ENCODE measurements at regions not wholly inside any gene's neighbourhood (a gene's known extent, or its start where the extent isn't known, plus 50 kb on each side); places are given as distances from the start of the nearest gene placed in this dataset.

- DNase-seq: no peak
These were observed 854.7 kb downstream of the AACS start for GRCh38 chr12:125919856-125920470.

GRCh38 chr12:125922330-125922729 lies 857.1 kb downstream of the AACS start:
- DNase-seq: no peak

GRCh38 chr12:125936502-125936901 lies 871.3 kb downstream of the AACS start:
- no peak for DNase-seq

- no peak for DNase-seq
These were observed 879.2 kb downstream of the AACS start for GRCh38 chr12:125944446-125944845.

- no peak for DNase-seq
These were observed 884.2 kb downstream of the AACS start for GRCh38 chr12:125949471-125949870.

- no peak for DNase-seq
These were observed 889.1 kb downstream of the AACS start for GRCh38 chr12:125954362-125954761.

GRCh38 chr12:125956186-125956585 lies 891.0 kb downstream of the AACS start:
- DNase-seq: no peak

- DNase-seq: no peak
These were observed 901.4 kb downstream of the AACS start for GRCh38 chr12:125966641-125967040.

- no peak for DNase-seq
These were observed 903.2 kb downstream of the AACS start for GRCh38 chr12:125968413-125968812.

GRCh38 chr12:125971981-125972380 lies 906.7 kb downstream of the AACS start:
- no peak for DNase-seq

- no peak for DNase-seq
These were observed 913.1 kb downstream of the AACS start for GRCh38 chr12:125978286-125978685.

GRCh38 chr12:125981610-125982253 lies 916.5 kb downstream of the AACS start:
- DNase-seq: no peak

- no peak for DNase-seq
These were observed 918.0 kb downstream of the AACS start for GRCh38 chr12:125983094-125983783.

- no peak for DNase-seq
These were observed 918.7 kb downstream of the AACS start for GRCh38 chr12:125983784-125984500.

- DNase-seq: no peak
These were observed 923.3 kb downstream of the AACS start for GRCh38 chr12:125988545-125988944.

- DNase-seq: no peak
These were observed 924.5 kb downstream of the AACS start for GRCh38 chr12:125989696-125990095.

GRCh38 chr12:125996443-125996842 lies 931.2 kb downstream of the AACS start:
- no peak for DNase-seq

GRCh38 chr12:125999628-126000027 lies 934.4 kb downstream of the AACS start:
- no peak for DNase-seq

- DNase-seq: no peak
These were observed 954.1 kb downstream of the AACS start for GRCh38 chr12:126019385-126019784.

- no peak for DNase-seq
These were observed 956.4 kb downstream of the AACS start for GRCh38 chr12:126021675-126022074.

GRCh38 chr12:126027825-126028224 lies 962.6 kb downstream of the AACS start:
- DNase-seq: no peak

- no peak for DNase-seq
These were observed 965.3 kb downstream of the AACS start for GRCh38 chr12:126030573-126030972.

GRCh38 chr12:126033751-126034150 lies 968.5 kb downstream of the AACS start:
- no peak for DNase-seq

GRCh38 chr12:126036348-126036747 lies 971.1 kb downstream of the AACS start:
- no peak for DNase-seq
